ENCODE measurements at regions not wholly inside any gene's neighbourhood (a gene's known extent, or its start where the extent isn't known, plus 50 kb on each side); places are given as distances from the start of the nearest gene placed in this dataset.

- H3K9ac ChIP-seq (ENCODE audit: low read depth, low read length, poor library complexity, severe bottlenecking) = peak overlapping the region; percentile 35
- H3K4me2 ChIP-seq (ENCODE audit: low read depth, low read length, poor library complexity, severe bottlenecking) = peak overlapping the region; percentile 71
- H4K20me1 ChIP-seq (ENCODE audit: insufficient read depth, low read length, poor library complexity, severe bottlenecking) = no peaks in the 10 kb centered on the region
- peaks cover 76% of the 10 kb centered on the region for H3K4me1 ChIP-seq (ENCODE audit: insufficient read depth, low read length, poor library complexity, severe bottlenecking)
- H2AFZ ChIP-seq (ENCODE audit: low read length) = no peak overlapping the region
- no peaks in the 10 kb centered on the region for H3K79me2 ChIP-seq (ENCODE audit: insufficient read depth, low read length)
- peak overlapping the region; percentile 56 for H3K4me3 ChIP-seq (ENCODE audit: low read length, poor library complexity, severe bottlenecking)
- no peaks in the 10 kb centered on the region for H3K36me3 ChIP-seq (ENCODE audit: insufficient read depth, low read length)
- H3F3A ChIP-seq (ENCODE audit: low read depth) = 0 out of 2 replicates have a peak, but pooled peaks cover 5% of the 10 kb centered on the region
- H3K9me2 ChIP-seq (replicated peaks; ENCODE audit: low read depth, low read length) = no peaks in the 10 kb centered on the region
- no peaks in the 10 kb centered on the region for H3K9me3 ChIP-seq (ENCODE audit: insufficient read depth, low read depth, low read length)
- H3K27me3 ChIP-seq (ENCODE audit: insufficient read depth, low read length, poor library complexity, severe bottlenecking) = no peaks in the 10 kb centered on the region
- TF ChIP-seq EZH2phosphoT487 (IDR thresholded peaks at IDR 0.05; ENCODE audit: borderline replicate concordance) (no peak), CTCF (conservative IDR thresholded peaks at IDR 0.05; ENCODE audit: low read length) (no peak)
Observed at GRCh38 chr3:153628591-153628990, 466.6 kb downstream of the RAP2B start.

GRCh38 chr3:153629148-153629547, 467.1 kb downstream of the RAP2B start:
- H2AFZ ChIP-seq (ENCODE audit: low read length) = no peak overlapping the region
- H3K79me2 ChIP-seq (ENCODE audit: insufficient read depth, low read length) = no peaks in the 10 kb centered on the region
- 0 out of 2 replicates have a peak, but pooled peaks cover 3% of the 10 kb centered on the region for H3F3A ChIP-seq (ENCODE audit: low read depth)
- no peak for TF ChIP-seq CTCF (conservative IDR thresholded peaks at IDR 0.05; ENCODE audit: low read length)
- TF ChIP-seq EZH2phosphoT487 (IDR thresholded peaks at IDR 0.05; ENCODE audit: borderline replicate concordance) = no peak
- no peaks in the 10 kb centered on the region for H3K9me2 ChIP-seq (replicated peaks; ENCODE audit: low read depth, low read length)
- peak overlapping the region; percentile 35 for H3K9ac ChIP-seq (ENCODE audit: low read depth, low read length, poor library complexity, severe bottlenecking)
- H3K36me3 ChIP-seq (ENCODE audit: insufficient read depth, low read length) = no peaks in the 10 kb centered on the region
- H3K27me3 ChIP-seq (ENCODE audit: insufficient read depth, low read length, poor library complexity, severe bottlenecking) = no peaks in the 10 kb centered on the region
- H3K9me3 ChIP-seq (ENCODE audit: insufficient read depth, low read depth, low read length) = no peaks in the 10 kb centered on the region
- peak overlapping the region; percentile 56 for H3K4me3 ChIP-seq (ENCODE audit: low read length, poor library complexity, severe bottlenecking)
- H3K4me1 ChIP-seq (ENCODE audit: insufficient read depth, low read length, poor library complexity, severe bottlenecking) = peaks cover 72% of the 10 kb centered on the region
- no peaks in the 10 kb centered on the region for H4K20me1 ChIP-seq (ENCODE audit: insufficient read depth, low read length, poor library complexity, severe bottlenecking)
- H3K4me2 ChIP-seq (ENCODE audit: low read depth, low read length, poor library complexity, severe bottlenecking) = peak overlapping the region; percentile 71

GRCh38 chr3:153631102-153631501, 469.1 kb downstream of the RAP2B start:
- Histone ChIP-seq H3K9me3 (ENCODE audit: insufficient read depth, low read depth, low read length) (no peaks in the 10 kb centered on the region), H4K20me1 (ENCODE audit: insufficient read depth, low read length, poor library complexity, severe bottlenecking) (no peaks in the 10 kb centered on the region), H3K9ac (ENCODE audit: low read depth, low read length, poor library complexity, severe bottlenecking) (no peak overlapping the region), H3K27me3 (ENCODE audit: insufficient read depth, low read length, poor library complexity, severe bottlenecking) (no peaks in the 10 kb centered on the region), H2AFZ (ENCODE audit: low read length) (no peak overlapping the region), H3K4me1 (ENCODE audit: insufficient read depth, low read length, poor library complexity, severe bottlenecking) (peaks cover 59% of the 10 kb centered on the region), H3K9me2 (replicated peaks; ENCODE audit: low read depth, low read length) (no peaks in the 10 kb centered on the region), H3K4me2 (ENCODE audit: low read depth, low read length, poor library complexity, severe bottlenecking) (no peak overlapping the region), H3K36me3 (ENCODE audit: insufficient read depth, low read length) (no peaks in the 10 kb centered on the region), H3F3A (ENCODE audit: low read depth) (no peaks in the 10 kb centered on the region), H3K4me3 (ENCODE audit: low read length, poor library complexity, severe bottlenecking) (no peak overlapping the region), H3K79me2 (ENCODE audit: insufficient read depth, low read length) (no peaks in the 10 kb centered on the region)
- no peak for TF ChIP-seq EZH2phosphoT487 (IDR thresholded peaks at IDR 0.05; ENCODE audit: borderline replicate concordance)
- TF ChIP-seq CTCF (conservative IDR thresholded peaks at IDR 0.05; ENCODE audit: low read length) = no peak
